SU-DHL-6 (cell line): ENCODE measurements at regions not wholly inside any gene's neighbourhood (a gene's known extent, or its start where the extent isn't known, plus 50 kb on each side); places are given as distances from the start of the nearest gene placed in this dataset.

Source experiments
- H2AFZ ChIP-seq: fragments of 200-600 bp; sonication (generic); 2 replicates; pipeline ENCODE4 v1.6.1; 2014; ENCODE audit warnings: low read depth, mild to moderate bottlenecking, moderate library complexity, mixed read lengths, antibody characterized with exemption, low read length; ENCODE audit not compliant: severe bottlenecking
- H3F3A ChIP-seq: fragments of 200-600 bp; shearing (Covaris generic); 2 replicates; pipeline ENCODE4 v1.6.0; 2016; ENCODE audit warnings: antibody characterized with exemption, mild to moderate bottlenecking; ENCODE audit not compliant: insufficient read depth
- H3K27ac ChIP-seq: fragments of 200-600 bp; sonication (generic); 2 replicates; pipeline ENCODE4 v1.5.1; 2016; ENCODE audit warnings: low read depth, mild to moderate bottlenecking, low read length, moderate library complexity, mixed read lengths
- H3K27me3 ChIP-seq: fragments of 200-600 bp; sonication (generic), shearing (Covaris generic); 2 replicates; pipeline ENCODE4 v1.6.0; 2014; ENCODE audit warnings: mild to moderate bottlenecking, low read length
- H3K36me3 ChIP-seq: fragments of 200-600 bp; sonication (generic); 2 replicates; pipeline ENCODE4 v1.6.1; 2014; ENCODE audit warnings: mild to moderate bottlenecking, low read length, mixed read lengths
- H3K4me2 ChIP-seq: fragments of 300-600, 200-600 bp; shearing (Covaris generic), sonication (generic); 2 replicates; pipeline ENCODE4 v1.6.0; 2014; ENCODE audit warnings: low read length, low read depth, mild to moderate bottlenecking; ENCODE audit not compliant: poor library complexity, severe bottlenecking
- H3K4me3 ChIP-seq: fragments of 200-600 bp; sonication (generic); 2 replicates; pipeline ENCODE4 v1.5.1; 2014; ENCODE audit warnings: antibody characterized with exemption, low read length, mild to moderate bottlenecking, mixed read lengths; ENCODE audit not compliant: insufficient read depth, poor library complexity, severe bottlenecking
- H3K79me2 ChIP-seq: fragments of 200-600 bp; sonication (generic); 2 replicates; pipeline ENCODE4 v1.6.1; 2014; ENCODE audit warnings: mild to moderate bottlenecking, low read length, moderate library complexity; ENCODE audit not compliant: insufficient read depth
- H3K9ac ChIP-seq: fragments of 200-600 bp; sonication (generic); 2 replicates; pipeline ENCODE4 v1.7.0; 2014; ENCODE audit warnings: mild to moderate bottlenecking, low read length
- H3K9me2 ChIP-seq: fragments of 200-600 bp; sonication (generic); replicated peaks from 2 replicates; pipeline ENCODE4 v1.6.1; 2014; ENCODE audit warnings: low read length; ENCODE audit not compliant: insufficient read depth
- H3K9me3 ChIP-seq: fragments of 200-600 bp; sonication (generic); 2 replicates; pipeline ENCODE4 v1.6.1; 2014; ENCODE audit warnings: low read length, mixed read lengths; ENCODE audit not compliant: insufficient read depth
- H4K20me1 ChIP-seq: fragments of 200-600 bp; sonication (generic); 2 replicates; pipeline ENCODE4 v1.6.1; 2014; ENCODE audit warnings: low read depth, mild to moderate bottlenecking, antibody characterized with exemption, low read length, moderate library complexity, mixed read lengths
- CTCF ChIP-seq: fragments of 200-600 bp; sonication (generic); IDR thresholded peaks from one replicate; pipeline ENCODE4 v1.5.1; 2017; ENCODE audit warnings: antibody characterized with exemption, mild to moderate bottlenecking, low read length, moderate library complexity; ENCODE audit not compliant: insufficient read depth, poor library complexity, severe bottlenecking
- EZH2phosphoT487 ChIP-seq: fragments of 200-600 bp; sonication (generic), shearing (Covaris generic); conservative IDR thresholded peaks from 2 replicates; pipeline ENCODE4 v1.6.1; 2018; ENCODE audit warnings: mild to moderate bottlenecking, antibody characterized with exemption, low read length, moderate library complexity, mixed read lengths

GRCh38 chr1:181216591-181216994 is 128.1 kb downstream of the IER5 start:
- Histone ChIP-seq H3K4me2 (no peak overlapping the region), H3K79me2 (no peaks in the 10 kb centered on the region), H4K20me1 (no peaks in the 10 kb centered on the region), H3K36me3 (no peaks in the 10 kb centered on the region), H3F3A (no peaks in the 10 kb centered on the region), H3K9me2 (0 out of 2 replicates have a peak, but pooled peaks cover 4% of the 10 kb centered on the region), H3K27ac (no peak overlapping the region), H3K4me3 (no peak overlapping the region), H2AFZ (no peak overlapping the region), H3K27me3 (no peaks in the 10 kb centered on the region), H3K9me3 (no peaks in the 10 kb centered on the region), H3K9ac (no peak overlapping the region)
- TF ChIP-seq EZH2phosphoT487 = no peak
- TF ChIP-seq CTCF = no peak

GRCh38 chr1:181219938-181220337 is 131.4 kb downstream of the IER5 start:
- Histone ChIP-seq H3K36me3 (no peaks in the 10 kb centered on the region), H3K9me2 (0 out of 2 replicates have a peak, but pooled peaks cover 4% of the 10 kb centered on the region), H3K9me3 (0 out of 2 replicates have a peak, but pooled peaks cover 5% of the 10 kb centered on the region), H3K4me3 (no peak overlapping the region), H3K27me3 (no peaks in the 10 kb centered on the region), H3F3A (no peaks in the 10 kb centered on the region), H2AFZ (no peak overlapping the region), H3K9ac (no peak overlapping the region), H3K79me2 (no peaks in the 10 kb centered on the region), H3K27ac (no peak overlapping the region), H4K20me1 (no peaks in the 10 kb centered on the region), H3K4me2 (no peak overlapping the region)
- no peak for TF ChIP-seq EZH2phosphoT487
- no peak for TF ChIP-seq CTCF

GRCh38 chr1:181221078-181221477 is 132.6 kb downstream of the IER5 start:
- H3F3A ChIP-seq = no peaks in the 10 kb centered on the region

More at GRCh38 chr1:181221078-181221477, 132.6 kb downstream of the IER5 start:
- Histone ChIP-seq H3K27ac (no peak overlapping the region), H3K4me3 (no peak overlapping the region), H3K4me2 (no peak overlapping the region), H3K79me2 (no peaks in the 10 kb centered on the region), H3K27me3 (no peaks in the 10 kb centered on the region), H4K20me1 (no peaks in the 10 kb centered on the region), H3K9ac (no peak overlapping the region), H3K36me3 (no peaks in the 10 kb centered on the region), H3K9me3 (0 out of 2 replicates have a peak, but pooled peaks cover 6% of the 10 kb centered on the region), H3K9me2 (0 out of 2 replicates have a peak, but pooled peaks cover 4% of the 10 kb centered on the region), H2AFZ (no peak overlapping the region)
- no peak for TF ChIP-seq CTCF
- TF ChIP-seq EZH2phosphoT487 = no peak
